ENCODE measurements at regions not wholly inside any gene's neighbourhood (a gene's known extent, or its start where the extent isn't known, plus 50 kb on each side); places are given as distances from the start of the nearest gene placed in this dataset.

- TF ChIP-seq POLR2A (IDR thresholded peaks at IDR 0.05) = no peak
- no peak for TF ChIP-seq CTCF (IDR thresholded peaks at IDR 0.05)
These were observed 244.9 kb downstream of the SP3 start for GRCh38 chr2:173720306-173720705.

Data from prostate gland (tissue), 2 donors.